ENCODE measurements at regions not wholly inside any gene's neighbourhood (a gene's known extent, or its start where the extent isn't known, plus 50 kb on each side); places are given as distances from the start of the nearest gene placed in this dataset.

DNA sequence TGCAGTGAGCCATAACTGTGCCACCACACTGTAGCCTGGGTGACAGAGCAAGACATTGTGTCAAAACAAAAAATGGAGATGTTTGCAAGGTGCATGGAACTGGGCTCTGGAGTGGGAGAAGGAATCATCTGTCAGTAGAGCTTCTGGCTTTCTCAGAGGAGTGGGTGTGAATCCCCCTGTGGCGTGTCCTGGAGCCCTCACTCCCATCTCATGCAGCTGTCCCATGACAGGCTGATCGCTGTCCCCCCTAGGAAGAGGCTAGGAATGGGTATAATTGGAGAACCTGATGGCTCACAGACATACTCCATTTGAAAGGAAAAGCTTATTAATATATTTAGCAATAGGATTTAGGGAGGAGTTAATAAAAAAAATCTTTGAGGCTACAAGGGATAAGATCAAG, 125.8 kb upstream of the EPB41L3 start:
- no peak overlapping the region for H2AFZ ChIP-seq
- H3K79me2 ChIP-seq (replicated peaks; ENCODE audit: insufficient read depth): no peaks in the 10 kb centered on the region
- no peak for DNase-seq (ENCODE audit: low spot score)
- no peak overlapping the region for H3K4me3 ChIP-seq
- H3K27ac Mint-ChIP-seq: no peak overlapping the region
- no peaks in the 10 kb centered on the region for H3K27me3 ChIP-seq (ENCODE audit: insufficient read depth)
- H3K4me1 ChIP-seq (ENCODE audit: insufficient read depth): no peaks in the 10 kb centered on the region
- no peak overlapping the region for H3K27ac ChIP-seq (ENCODE audit: low read depth)
- H3F3A ChIP-seq (replicated peaks; ENCODE audit: low read depth): no peaks in the 10 kb centered on the region
- H4K20me1 ChIP-seq (replicated peaks; ENCODE audit: insufficient read depth): no peaks in the 10 kb centered on the region
- ATAC-seq: no peak
- TF ChIP-seq ZNF331 (CRISPR knock-in tag; IDR thresholded peaks at IDR 0.05; ENCODE audit: low read depth) (no peak), POLR2AphosphoS5 (IDR thresholded peaks at IDR 0.05; ENCODE audit: low read depth) (no peak), ZNF114 (CRISPR knock-in tag; IDR thresholded peaks at IDR 0.05) (no peak)
- TF ChIP-seq, protein P1, sequence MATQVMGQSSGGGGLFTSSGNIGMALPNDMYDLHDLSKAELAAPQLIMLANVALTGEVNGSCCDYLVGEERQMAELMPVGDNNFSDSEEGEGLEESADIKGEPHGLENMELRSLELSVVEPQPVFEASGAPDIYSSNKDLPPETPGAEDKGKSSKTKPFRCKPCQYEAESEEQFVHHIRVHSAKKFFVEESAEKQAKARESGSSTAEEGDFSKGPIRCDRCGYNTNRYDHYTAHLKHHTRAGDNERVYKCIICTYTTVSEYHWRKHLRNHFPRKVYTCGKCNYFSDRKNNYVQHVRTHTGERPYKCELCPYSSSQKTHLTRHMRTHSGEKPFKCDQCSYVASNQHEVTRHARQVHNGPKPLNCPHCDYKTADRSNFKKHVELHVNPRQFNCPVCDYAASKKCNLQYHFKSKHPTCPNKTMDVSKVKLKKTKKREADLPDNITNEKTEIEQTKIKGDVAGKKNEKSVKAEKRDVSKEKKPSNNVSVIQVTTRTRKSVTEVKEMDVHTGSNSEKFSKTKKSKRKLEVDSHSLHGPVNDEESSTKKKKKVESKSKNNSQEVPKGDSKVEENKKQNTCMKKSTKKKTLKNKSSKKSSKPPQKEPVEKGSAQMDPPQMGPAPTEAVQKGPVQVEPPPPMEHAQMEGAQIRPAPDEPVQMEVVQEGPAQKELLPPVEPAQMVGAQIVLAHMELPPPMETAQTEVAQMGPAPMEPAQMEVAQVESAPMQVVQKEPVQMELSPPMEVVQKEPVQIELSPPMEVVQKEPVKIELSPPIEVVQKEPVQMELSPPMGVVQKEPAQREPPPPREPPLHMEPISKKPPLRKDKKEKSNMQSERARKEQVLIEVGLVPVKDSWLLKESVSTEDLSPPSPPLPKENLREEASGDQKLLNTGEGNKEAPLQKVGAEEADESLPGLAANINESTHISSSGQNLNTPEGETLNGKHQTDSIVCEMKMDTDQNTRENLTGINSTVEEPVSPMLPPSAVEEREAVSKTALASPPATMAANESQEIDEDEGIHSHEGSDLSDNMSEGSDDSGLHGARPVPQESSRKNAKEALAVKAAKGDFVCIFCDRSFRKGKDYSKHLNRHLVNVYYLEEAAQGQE (IDR thresholded peaks at IDR 0.05; ENCODE audit: unreplicated experiment): no peak
- H3K4me1 Mint-ChIP-seq: peaks cover 6% of the 10 kb centered on the region
- peaks cover 2% of the 10 kb centered on the region for H3K27me3 Mint-ChIP-seq (ENCODE audit: insufficient read depth, low read depth, poor library complexity)
- H3K9me2 ChIP-seq (ENCODE audit: insufficient read depth): peaks cover 7% of the 10 kb centered on the region; the same call in 1 of the 2 replicates
- H3K9me3 Mint-ChIP-seq: no peaks in the 10 kb centered on the region
- H3K4me3 Mint-ChIP-seq: no peak overlapping the region
- H3K4me2 ChIP-seq: no peak overlapping the region
- no peaks in the 10 kb centered on the region for H3K36me3 ChIP-seq (ENCODE audit: insufficient read depth)
- no peaks in the 10 kb centered on the region for H3K36me3 Mint-ChIP-seq (ENCODE audit: low read depth)

DNA sequence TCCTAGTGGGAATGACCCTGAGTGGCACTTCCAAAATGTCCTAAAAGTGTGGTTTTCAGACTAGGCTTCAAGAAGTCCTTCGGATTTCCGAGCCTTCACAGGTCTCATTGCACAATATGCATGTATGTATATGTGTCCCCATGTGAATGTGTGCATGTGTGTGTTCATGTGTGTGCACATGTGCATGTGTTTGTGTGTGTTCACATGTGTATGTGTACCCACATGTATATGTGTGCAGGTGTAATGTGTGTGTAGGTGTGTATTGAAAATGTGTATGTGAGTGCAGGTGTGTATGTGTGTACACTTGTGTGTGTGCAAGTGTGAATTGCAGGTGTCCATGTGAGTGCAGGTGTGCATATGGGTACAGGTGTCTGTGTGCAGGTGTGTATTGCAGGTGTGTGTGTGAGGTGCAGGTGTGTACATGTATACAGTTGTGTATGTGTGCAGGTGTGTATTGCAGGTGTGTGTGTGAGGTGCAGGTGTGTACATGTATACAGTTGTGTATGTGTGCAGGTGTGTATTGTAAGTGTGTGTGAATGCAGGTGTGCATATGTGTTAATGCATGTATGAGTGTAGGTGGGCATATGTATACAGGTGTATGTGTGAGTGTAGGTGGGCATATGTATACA, 124.4 kb upstream of the EPB41L3 start:
- H3K9me2 ChIP-seq (ENCODE audit: insufficient read depth): peaks cover 10% of the 10 kb centered on the region; the same call in 1 of the 2 replicates
- Mint-ChIP-seq H3K27ac (no peak overlapping the region), H3K36me3 (ENCODE audit: low read depth) (no peaks in the 10 kb centered on the region), H3K27me3 (ENCODE audit: insufficient read depth, low read depth, poor library complexity) (peaks cover 2% of the 10 kb centered on the region), H3K4me3 (no peak overlapping the region), H3K9me3 (no peaks in the 10 kb centered on the region), H3K4me1 (no peaks in the 10 kb centered on the region)
- DNase-seq (ENCODE audit: low spot score) (no peak), ATAC-seq (no peak)
- H3K27ac ChIP-seq (ENCODE audit: low read depth): no peak overlapping the region
- no peaks in the 10 kb centered on the region for H3K27me3 ChIP-seq (ENCODE audit: insufficient read depth)
- no peaks in the 10 kb centered on the region for H3K36me3 ChIP-seq (ENCODE audit: insufficient read depth)
- no peaks in the 10 kb centered on the region for H4K20me1 ChIP-seq (replicated peaks; ENCODE audit: insufficient read depth)
- no peak overlapping the region for H3K4me3 ChIP-seq
- no peak overlapping the region for H3K4me2 ChIP-seq
- no peaks in the 10 kb centered on the region for H3K79me2 ChIP-seq (replicated peaks; ENCODE audit: insufficient read depth)
- no peaks in the 10 kb centered on the region for H3F3A ChIP-seq (replicated peaks; ENCODE audit: low read depth)
- no peak overlapping the region for H2AFZ ChIP-seq
- H3K4me1 ChIP-seq (ENCODE audit: insufficient read depth): no peaks in the 10 kb centered on the region
- TF ChIP-seq NANOG (IDR thresholded peaks at IDR 0.05; ENCODE audit: borderline replicate concordance): no peak
- TF ChIP-seq, protein P2, sequence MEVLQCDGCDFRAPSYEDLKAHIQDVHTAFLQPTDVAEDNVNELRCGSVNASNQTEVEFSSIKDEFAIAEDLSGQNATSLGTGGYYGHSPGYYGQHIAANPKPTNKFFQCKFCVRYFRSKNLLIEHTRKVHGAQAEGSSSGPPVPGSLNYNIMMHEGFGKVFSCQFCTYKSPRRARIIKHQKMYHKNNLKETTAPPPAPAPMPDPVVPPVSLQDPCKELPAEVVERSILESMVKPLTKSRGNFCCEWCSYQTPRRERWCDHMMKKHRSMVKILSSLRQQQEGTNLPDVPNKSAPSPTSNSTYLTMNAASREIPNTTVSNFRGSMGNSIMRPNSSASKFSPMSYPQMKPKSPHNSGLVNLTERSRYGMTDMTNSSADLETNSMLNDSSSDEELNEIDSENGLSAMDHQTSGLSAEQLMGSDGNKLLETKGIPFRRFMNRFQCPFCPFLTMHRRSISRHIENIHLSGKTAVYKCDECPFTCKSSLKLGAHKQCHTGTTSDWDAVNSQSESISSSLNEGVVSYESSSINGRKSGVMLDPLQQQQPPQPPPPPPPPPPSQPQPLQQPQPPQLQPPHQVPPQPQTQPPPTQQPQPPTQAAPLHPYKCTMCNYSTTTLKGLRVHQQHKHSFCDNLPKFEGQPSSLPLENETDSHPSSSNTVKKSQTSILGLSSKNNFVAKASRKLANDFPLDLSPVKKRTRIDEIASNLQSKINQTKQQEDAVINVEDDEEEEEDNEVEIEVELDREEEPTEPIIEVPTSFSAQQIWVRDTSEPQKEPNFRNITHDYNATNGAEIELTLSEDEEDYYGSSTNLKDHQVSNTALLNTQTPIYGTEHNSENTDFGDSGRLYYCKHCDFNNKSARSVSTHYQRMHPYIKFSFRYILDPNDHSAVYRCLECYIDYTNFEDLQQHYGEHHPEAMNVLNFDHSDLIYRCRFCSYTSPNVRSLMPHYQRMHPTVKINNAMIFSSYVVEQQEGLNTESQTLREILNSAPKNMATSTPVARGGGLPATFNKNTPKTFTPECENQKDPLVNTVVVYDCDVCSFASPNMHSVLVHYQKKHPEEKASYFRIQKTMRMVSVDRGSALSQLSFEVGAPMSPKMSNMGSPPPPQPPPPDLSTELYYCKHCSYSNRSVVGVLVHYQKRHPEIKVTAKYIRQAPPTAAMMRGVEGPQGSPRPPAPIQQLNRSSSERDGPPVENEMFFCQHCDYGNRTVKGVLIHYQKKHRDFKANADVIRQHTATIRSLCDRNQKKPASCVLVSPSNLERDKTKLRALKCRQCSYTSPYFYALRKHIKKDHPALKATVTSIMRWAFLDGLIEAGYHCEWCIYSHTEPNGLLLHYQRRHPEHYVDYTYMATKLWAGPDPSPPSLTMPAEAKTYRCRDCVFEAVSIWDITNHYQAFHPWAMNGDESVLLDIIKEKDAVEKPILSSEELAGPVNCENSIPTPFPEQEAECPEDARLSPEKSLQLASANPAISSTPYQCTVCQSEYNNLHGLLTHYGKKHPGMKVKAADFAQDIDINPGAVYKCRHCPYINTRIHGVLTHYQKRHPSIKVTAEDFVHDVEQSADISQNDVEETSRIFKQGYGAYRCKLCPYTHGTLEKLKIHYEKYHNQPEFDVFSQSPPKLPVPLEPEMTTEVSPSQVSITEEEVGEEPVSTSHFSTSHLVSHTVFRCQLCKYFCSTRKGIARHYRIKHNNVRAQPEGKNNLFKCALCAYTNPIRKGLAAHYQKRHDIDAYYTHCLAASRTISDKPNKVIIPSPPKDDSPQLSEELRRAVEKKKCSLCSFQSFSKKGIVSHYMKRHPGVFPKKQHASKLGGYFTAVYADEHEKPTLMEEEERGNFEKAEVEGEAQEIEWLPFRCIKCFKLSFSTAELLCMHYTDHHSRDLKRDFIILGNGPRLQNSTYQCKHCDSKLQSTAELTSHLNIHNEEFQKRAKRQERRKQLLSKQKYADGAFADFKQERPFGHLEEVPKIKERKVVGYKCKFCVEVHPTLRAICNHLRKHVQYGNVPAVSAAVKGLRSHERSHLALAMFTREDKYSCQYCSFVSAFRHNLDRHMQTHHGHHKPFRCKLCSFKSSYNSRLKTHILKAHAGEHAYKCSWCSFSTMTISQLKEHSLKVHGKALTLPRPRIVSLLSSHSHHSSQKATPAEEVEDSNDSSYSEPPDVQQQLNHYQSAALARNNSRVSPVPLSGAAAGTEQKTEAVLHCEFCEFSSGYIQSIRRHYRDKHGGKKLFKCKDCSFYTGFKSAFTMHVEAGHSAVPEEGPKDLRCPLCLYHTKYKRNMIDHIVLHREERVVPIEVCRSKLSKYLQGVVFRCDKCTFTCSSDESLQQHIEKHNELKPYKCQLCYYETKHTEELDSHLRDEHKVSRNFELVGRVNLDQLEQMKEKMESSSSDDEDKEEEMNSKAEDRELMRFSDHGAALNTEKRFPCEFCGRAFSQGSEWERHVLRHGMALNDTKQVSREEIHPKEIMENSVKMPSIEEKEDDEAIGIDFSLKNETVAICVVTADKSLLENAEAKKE (CRISPR knock-in tag; IDR thresholded peaks at IDR 0.05): no peak
- no peak for TF ChIP-seq CTCF (conservative IDR thresholded peaks at IDR 0.05; ENCODE audit: low read depth in 2 of 2)
- no peak for TF ChIP-seq ZNF114 (CRISPR knock-in tag; IDR thresholded peaks at IDR 0.05)
- no peak for TF ChIP-seq JUNB (IDR thresholded peaks at IDR 0.05; ENCODE audit: unreplicated experiment)
- no peak for TF ChIP-seq EZH2 (IDR thresholded peaks at IDR 0.05; ENCODE audit: low read depth, unreplicated experiment)
- no peak for TF ChIP-seq ZNF331 (CRISPR knock-in tag; IDR thresholded peaks at IDR 0.05; ENCODE audit: low read depth)
- no peak for TF ChIP-seq STAT1 (IDR thresholded peaks at IDR 0.05; ENCODE audit: unreplicated experiment)
- TF ChIP-seq CREB1 (CRISPR knock-in tag; IDR thresholded peaks at IDR 0.05; ENCODE audit: low read depth): no peak
